ENCODE measurements at regions not wholly inside any gene's neighbourhood (a gene's known extent, or its start where the extent isn't known, plus 50 kb on each side); places are given as distances from the start of the nearest gene placed in this dataset.

DNA sequence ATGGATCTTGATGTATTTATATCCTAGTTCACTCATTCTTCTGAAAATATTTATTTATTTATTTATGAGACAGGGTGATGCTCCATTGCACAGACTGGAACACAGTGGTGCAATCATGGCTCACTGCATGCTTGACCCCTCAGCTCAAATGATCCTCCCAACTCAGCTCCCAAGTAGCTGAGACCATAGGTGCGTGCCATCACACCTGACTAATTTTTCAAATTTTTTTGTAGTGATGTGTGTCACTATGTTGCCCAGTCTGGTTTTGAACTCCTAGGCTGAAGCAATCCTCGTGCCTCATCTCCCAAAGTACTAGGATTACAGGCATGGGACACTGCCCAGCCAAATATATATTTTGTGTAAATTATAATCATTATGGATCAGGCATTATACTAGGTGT, 595.6 kb upstream of the ATP2B1 start:
- Histone ChIP-seq H3K9me3 (replicated peaks; ENCODE audit: low read length) (no peaks in the 10 kb centered on the region), H3K4me3 (ENCODE audit: low read length) (no peak overlapping the region), H3K4me1 (ENCODE audit: control insufficient read depth, insufficient read depth, low read length) (no peaks in the 10 kb centered on the region), H3K36me3 (ENCODE audit: insufficient read depth, low read length) (no peaks in the 10 kb centered on the region), H3K4me2 (ENCODE audit: low read length) (no peak overlapping the region), H3K9ac (ENCODE audit: low read depth, low read length) (no peak overlapping the region), H3K27me3 (ENCODE audit: control insufficient read depth, insufficient read depth, low read length) (no peaks in the 10 kb centered on the region)

DNA sequence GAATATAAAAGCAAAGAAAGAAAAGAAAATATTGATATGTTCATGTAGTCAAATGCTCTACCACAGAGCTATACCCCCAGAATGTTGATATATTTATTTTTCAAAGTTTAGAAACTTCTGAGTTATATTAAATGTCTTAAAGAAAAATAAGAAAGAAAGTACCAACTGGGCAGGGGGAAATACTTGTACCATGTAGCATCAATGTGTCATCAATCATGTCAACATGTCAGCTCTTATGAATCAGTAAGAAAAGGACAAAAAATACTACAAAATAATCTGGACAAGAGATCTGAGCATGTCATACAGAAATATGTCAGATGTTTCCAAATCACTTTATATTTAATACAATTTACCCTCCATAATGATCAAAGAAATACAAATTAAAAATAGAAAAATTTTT, 595.1 kb upstream of the ATP2B1 start:
- no peaks in the 10 kb centered on the region for H3K4me1 ChIP-seq (ENCODE audit: control insufficient read depth, insufficient read depth, low read length)
- H3K9me3 ChIP-seq (replicated peaks; ENCODE audit: low read length), result no peaks in the 10 kb centered on the region
- no peaks in the 10 kb centered on the region for H3K27me3 ChIP-seq (ENCODE audit: control insufficient read depth, insufficient read depth, low read length)
- no peak overlapping the region for H3K4me2 ChIP-seq (ENCODE audit: low read length)
- H3K4me3 ChIP-seq (ENCODE audit: low read length), result no peak overlapping the region
- no peak overlapping the region for H3K9ac ChIP-seq (ENCODE audit: low read depth, low read length)
- no peaks in the 10 kb centered on the region for H3K36me3 ChIP-seq (ENCODE audit: insufficient read depth, low read length)

DNA sequence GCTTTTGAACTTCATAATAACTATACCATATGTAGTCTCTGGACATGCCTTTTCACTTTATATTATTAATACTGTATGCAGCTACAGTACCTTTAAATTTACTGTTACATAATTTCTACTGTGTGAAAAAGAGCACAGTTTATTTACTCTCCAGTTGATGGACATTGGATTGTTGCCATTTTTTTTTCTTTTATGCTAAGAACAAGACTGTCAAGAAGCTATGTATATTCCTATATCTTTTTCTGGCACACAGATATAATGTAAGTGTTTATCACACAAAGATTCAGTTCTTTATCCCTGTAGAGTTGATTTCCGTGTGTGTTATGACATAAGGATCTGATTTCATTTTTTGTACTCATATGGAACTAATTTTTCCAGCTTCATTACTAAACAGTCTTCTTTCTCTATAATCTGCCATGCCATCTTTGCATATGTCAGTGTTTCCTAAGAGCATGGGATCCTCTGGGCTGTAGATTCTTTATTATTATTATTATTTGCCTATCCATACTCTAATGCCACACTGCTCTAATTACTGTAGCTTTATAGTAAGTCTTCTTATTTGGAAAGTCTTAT, 593.0 kb upstream of the ATP2B1 start:
- Histone ChIP-seq H3K4me3 (ENCODE audit: low read length) (no peak overlapping the region), H3K4me1 (ENCODE audit: control insufficient read depth, insufficient read depth, low read length) (no peaks in the 10 kb centered on the region), H3K27me3 (ENCODE audit: control insufficient read depth, insufficient read depth, low read length) (no peaks in the 10 kb centered on the region), H3K4me2 (ENCODE audit: low read length) (no peak overlapping the region), H3K36me3 (ENCODE audit: insufficient read depth, low read length) (no peaks in the 10 kb centered on the region), H3K9ac (ENCODE audit: low read depth, low read length) (no peak overlapping the region), H3K9me3 (replicated peaks; ENCODE audit: low read length) (no peaks in the 10 kb centered on the region)

DNA sequence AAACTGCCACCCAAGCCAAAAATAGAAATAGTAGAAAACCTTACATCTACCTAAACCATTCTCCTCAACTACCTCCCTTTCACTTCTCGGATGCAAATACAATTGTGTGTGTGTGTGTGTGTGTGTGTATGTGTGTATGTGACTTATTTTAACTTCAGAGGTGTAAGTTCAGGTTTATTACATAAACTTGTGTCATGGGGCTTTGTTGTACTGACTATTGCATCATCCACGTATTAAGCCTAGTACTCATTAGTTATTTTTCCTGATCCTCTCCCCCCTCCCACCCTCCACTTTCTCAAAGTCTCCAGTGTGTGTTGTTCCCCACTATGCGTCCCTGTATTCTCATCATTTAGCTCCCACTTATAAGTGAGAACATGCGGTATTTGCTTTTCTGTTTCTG, 592.5 kb upstream of the ATP2B1 start:
- no peaks in the 10 kb centered on the region for H3K27me3 ChIP-seq (ENCODE audit: control insufficient read depth, insufficient read depth, low read length)
- no peak overlapping the region for H3K4me3 ChIP-seq (ENCODE audit: low read length)
- H3K9me3 ChIP-seq (replicated peaks; ENCODE audit: low read length), result no peaks in the 10 kb centered on the region
- no peak overlapping the region for H3K4me2 ChIP-seq (ENCODE audit: low read length)
- no peaks in the 10 kb centered on the region for H3K36me3 ChIP-seq (ENCODE audit: insufficient read depth, low read length)
- H3K4me1 ChIP-seq (ENCODE audit: control insufficient read depth, insufficient read depth, low read length), result no peaks in the 10 kb centered on the region
- no peak overlapping the region for H3K9ac ChIP-seq (ENCODE audit: low read depth, low read length)

- no peak overlapping the region for H3K4me3 ChIP-seq (ENCODE audit: low read length)
- no peaks in the 10 kb centered on the region for H3K9me3 ChIP-seq (replicated peaks; ENCODE audit: low read length)
- H3K9ac ChIP-seq (ENCODE audit: low read depth, low read length), result no peak overlapping the region
- H3K4me1 ChIP-seq (ENCODE audit: control insufficient read depth, insufficient read depth, low read length), result no peaks in the 10 kb centered on the region
- H3K27me3 ChIP-seq (ENCODE audit: control insufficient read depth, insufficient read depth, low read length), result no peaks in the 10 kb centered on the region
- H3K4me2 ChIP-seq (ENCODE audit: low read length), result peak overlapping the region; percentile 53
- H3K36me3 ChIP-seq (ENCODE audit: insufficient read depth, low read length), result no peaks in the 10 kb centered on the region
Measured at GRCh38 chr12:90299666-90300065, 591.0 kb upstream of the ATP2B1 start.

DNA sequence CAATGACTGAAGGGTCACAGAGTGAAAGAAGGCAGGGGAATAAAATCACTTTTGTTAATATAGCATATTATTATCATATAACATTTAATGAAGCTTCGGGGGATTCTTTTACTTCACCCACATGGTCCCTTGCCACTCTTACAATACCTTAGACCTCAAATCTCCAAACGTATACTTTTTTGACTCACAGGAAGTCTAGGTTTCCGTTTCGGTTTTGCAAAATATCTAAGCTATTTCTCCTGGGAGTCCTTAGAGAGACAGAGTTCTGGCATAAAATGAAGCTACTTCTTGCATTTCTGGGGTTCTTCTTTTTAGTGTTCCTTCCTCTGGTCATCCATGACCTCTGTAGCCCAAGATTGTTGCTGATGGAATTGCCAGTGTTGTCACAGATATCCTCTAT, 590.5 kb upstream of the ATP2B1 start:
- Histone ChIP-seq H3K4me3 (ENCODE audit: low read length) (no peak overlapping the region), H3K4me2 (ENCODE audit: low read length) (peak overlapping the region; percentile 53), H3K9ac (ENCODE audit: low read depth, low read length) (no peak overlapping the region), H3K27me3 (ENCODE audit: control insufficient read depth, insufficient read depth, low read length) (no peaks in the 10 kb centered on the region), H3K9me3 (replicated peaks; ENCODE audit: low read length) (no peaks in the 10 kb centered on the region), H3K4me1 (ENCODE audit: control insufficient read depth, insufficient read depth, low read length) (no peaks in the 10 kb centered on the region), H3K36me3 (ENCODE audit: insufficient read depth, low read length) (no peaks in the 10 kb centered on the region)

- Histone ChIP-seq H3K9me3 (replicated peaks; ENCODE audit: low read length) (no peaks in the 10 kb centered on the region), H3K4me1 (ENCODE audit: control insufficient read depth, insufficient read depth, low read length) (no peaks in the 10 kb centered on the region), H3K9ac (ENCODE audit: low read depth, low read length) (no peak overlapping the region), H3K4me3 (ENCODE audit: low read length) (no peak overlapping the region), H3K27me3 (ENCODE audit: control insufficient read depth, insufficient read depth, low read length) (no peaks in the 10 kb centered on the region), H3K36me3 (ENCODE audit: insufficient read depth, low read length) (no peaks in the 10 kb centered on the region), H3K4me2 (ENCODE audit: low read length) (no peak overlapping the region)
Measured at GRCh38 chr12:90298289-90298948, 589.8 kb upstream of the ATP2B1 start.

- Histone ChIP-seq H3K27me3 (ENCODE audit: control insufficient read depth, insufficient read depth, low read length) (no peaks in the 10 kb centered on the region), H3K4me3 (ENCODE audit: low read length) (no peak overlapping the region)
Measured at GRCh38 chr12:90295858-90296257, 587.2 kb upstream of the ATP2B1 start.

DNA sequence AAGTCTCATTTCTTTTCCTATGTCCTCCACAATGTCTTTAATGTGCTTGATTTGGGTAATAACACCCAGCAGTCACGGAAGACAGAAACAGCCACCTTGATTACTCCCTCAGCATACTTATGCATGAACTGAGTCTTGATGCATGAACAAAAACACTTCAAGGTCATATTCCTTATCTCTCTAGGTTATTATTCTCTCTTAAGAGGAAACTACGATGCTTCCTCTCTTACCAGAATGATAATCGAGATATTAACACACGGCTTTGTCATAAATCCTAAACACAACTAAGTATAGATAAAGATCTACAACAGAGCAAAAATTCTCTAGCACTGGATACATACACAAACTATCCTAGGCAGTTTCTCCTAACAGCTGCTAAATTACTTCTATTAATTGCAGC, 583.5 kb upstream of the ATP2B1 start:
- H3K4me2 ChIP-seq (ENCODE audit: low read length), result no peak overlapping the region
- no peak overlapping the region for H3K4me3 ChIP-seq (ENCODE audit: low read length)
- peaks cover 4% of the 10 kb centered on the region for H3K9me3 ChIP-seq (replicated peaks; ENCODE audit: low read length)
- no peaks in the 10 kb centered on the region for H3K4me1 ChIP-seq (ENCODE audit: control insufficient read depth, insufficient read depth, low read length)
- no peak overlapping the region for H3K9ac ChIP-seq (ENCODE audit: low read depth, low read length)
- no peaks in the 10 kb centered on the region for H3K27me3 ChIP-seq (ENCODE audit: control insufficient read depth, insufficient read depth, low read length)
- no peaks in the 10 kb centered on the region for H3K36me3 ChIP-seq (ENCODE audit: insufficient read depth, low read length)

More at GRCh38 chr12:90295858-90296257, 587.2 kb upstream of the ATP2B1 start:
- H3K9ac ChIP-seq (ENCODE audit: low read depth, low read length), result no peak overlapping the region
- no peaks in the 10 kb centered on the region for H3K9me3 ChIP-seq (replicated peaks; ENCODE audit: low read length)
- H3K4me1 ChIP-seq (ENCODE audit: control insufficient read depth, insufficient read depth, low read length), result no peaks in the 10 kb centered on the region
- no peaks in the 10 kb centered on the region for H3K36me3 ChIP-seq (ENCODE audit: insufficient read depth, low read length)
- no peak overlapping the region for H3K4me2 ChIP-seq (ENCODE audit: low read length)

DNA sequence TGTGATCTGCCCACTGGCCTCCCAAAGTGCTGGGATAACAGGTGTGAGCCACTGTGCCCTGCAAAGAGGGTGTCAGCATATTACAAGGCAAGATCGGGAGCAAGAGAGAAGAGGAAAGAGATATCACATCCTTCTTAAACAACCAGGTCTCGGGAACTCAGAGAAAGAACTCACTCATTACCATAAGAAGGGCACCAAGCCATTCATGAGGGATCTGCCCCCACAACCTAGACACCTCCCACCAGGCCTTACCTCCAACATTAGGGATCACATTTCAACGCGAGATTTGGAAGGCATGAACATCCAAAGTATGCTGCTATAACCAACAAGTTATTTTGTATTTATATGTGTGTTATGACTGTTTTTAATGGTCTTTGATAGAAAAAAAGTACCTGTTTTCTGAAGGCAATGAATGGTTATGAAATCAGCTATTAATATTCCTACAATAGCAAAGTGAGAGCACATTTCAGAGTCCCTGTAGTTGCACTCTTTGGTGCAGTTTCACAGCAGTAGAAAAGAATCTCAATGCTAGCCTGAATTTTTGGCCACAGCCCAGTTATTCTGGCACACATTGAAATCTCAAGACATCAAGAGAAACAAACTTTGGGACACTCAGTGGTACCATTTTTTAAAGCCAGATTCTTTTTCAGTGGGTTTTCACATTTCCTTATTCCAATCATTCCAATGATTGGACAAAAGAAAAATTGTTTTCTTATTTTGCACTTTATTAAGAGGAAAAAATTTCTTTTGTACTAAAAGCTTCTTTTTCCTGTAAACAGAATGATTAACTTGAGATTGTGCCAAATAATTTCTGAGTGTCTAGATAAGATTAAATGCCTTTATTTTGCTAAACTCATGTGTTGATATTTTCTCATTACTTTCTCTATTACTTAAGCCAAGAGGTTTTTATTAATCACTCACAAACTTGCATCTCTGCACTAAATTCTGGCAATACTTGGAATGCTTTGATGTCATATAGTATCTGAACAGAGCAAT, 582.6 kb upstream of the ATP2B1 start:
- Histone ChIP-seq H3K9ac (ENCODE audit: low read depth, low read length) (no peak overlapping the region), H3K4me2 (ENCODE audit: low read length) (no peak overlapping the region), H3K36me3 (ENCODE audit: insufficient read depth, low read length) (no peaks in the 10 kb centered on the region), H3K9me3 (replicated peaks; ENCODE audit: low read length) (peaks cover 4% of the 10 kb centered on the region), H3K27me3 (ENCODE audit: control insufficient read depth, insufficient read depth, low read length) (no peaks in the 10 kb centered on the region), H3K4me1 (ENCODE audit: control insufficient read depth, insufficient read depth, low read length) (no peaks in the 10 kb centered on the region), H3K4me3 (ENCODE audit: low read length) (no peak overlapping the region)

DNA sequence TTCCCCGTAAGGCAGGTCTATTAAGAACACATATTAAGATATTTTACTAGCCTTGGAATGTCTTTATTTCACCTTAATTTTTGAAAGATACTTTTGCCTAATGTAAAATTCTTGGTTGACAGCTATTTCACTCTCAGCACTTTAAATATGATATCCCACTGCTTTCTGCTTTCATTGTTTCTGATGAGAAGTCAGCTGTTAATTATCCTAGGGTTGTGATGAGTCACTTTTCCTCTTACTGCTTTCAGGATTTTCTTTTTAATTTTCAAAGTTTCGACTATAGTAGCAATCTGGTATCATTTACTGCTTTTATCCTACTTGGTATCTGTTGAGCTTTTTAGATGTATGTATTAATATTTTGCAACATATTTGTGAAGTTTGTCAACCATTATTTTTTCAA, 578.9 kb upstream of the ATP2B1 start:
- Histone ChIP-seq H3K4me1 (ENCODE audit: control insufficient read depth, insufficient read depth, low read length) (no peaks in the 10 kb centered on the region), H3K4me2 (ENCODE audit: low read length) (no peak overlapping the region), H3K4me3 (ENCODE audit: low read length) (no peak overlapping the region), H3K9me3 (replicated peaks; ENCODE audit: low read length) (peaks cover 4% of the 10 kb centered on the region), H3K9ac (ENCODE audit: low read depth, low read length) (no peak overlapping the region), H3K36me3 (ENCODE audit: insufficient read depth, low read length) (no peaks in the 10 kb centered on the region), H3K27me3 (ENCODE audit: control insufficient read depth, insufficient read depth, low read length) (no peaks in the 10 kb centered on the region)
